CD4-positive, alpha-beta memory T cell (primary cell): ENCODE measurements at regions not wholly inside any gene's neighbourhood (a gene's known extent, or its start where the extent isn't known, plus 50 kb on each side); places are given as distances from the start of the nearest gene placed in this dataset.

ENCODE experiments used
- CTCF ChIA-PET: fragments of 350-600 bp; sonication (Branson Sonifier 250); formaldehyde crosslinking; loops from one replicate; lab custom pipeline; 2021; ENCODE audit warnings: inconsistent platforms; ENCODE audit not compliant: partially characterized antibody; lab: Charles Lee
- POLR2A ChIA-PET: fragments of 350-600 bp; sonication (Branson Sonifier 250); formaldehyde crosslinking; loops from one replicate; lab custom pipeline; 2021; ENCODE audit not compliant: partially characterized antibody; lab: Charles Lee
- DNase-seq, 5 donors: peaks; one replicate each; pipeline versions ENCODE4 v3.0.0 to v3.0.0-alpha.2; 2020 to 2022; ENCODE audit warnings: mixed read lengths in 1 of 5
- H3K27ac ChIP-seq: one replicate; pipeline ENCODE4 v1.7.0; 2013; ENCODE audit warnings: low read depth, low read length
- H3K27me3 ChIP-seq: 2 replicates; pipeline ENCODE4 v1.7.0; 2013; ENCODE audit warnings: mild to moderate bottlenecking, low read length, moderate library complexity; ENCODE audit not compliant: insufficient read depth
- H3K36me3 ChIP-seq: 2 replicates; pipeline ENCODE4 v1.7.0; 2013; ENCODE audit warnings: mild to moderate bottlenecking, low read length, moderate library complexity; ENCODE audit not compliant: insufficient read depth
- H3K4me1 ChIP-seq: 2 replicates; pipeline ENCODE4 v1.7.0; 2013; ENCODE audit warnings: mild to moderate bottlenecking, low read length, moderate library complexity; ENCODE audit not compliant: insufficient read depth
- H3K4me3 ChIP-seq, 2 donors: one replicate each; pipeline ENCODE4 v1.7.0; 2013; ENCODE audit warnings: low read length in 2 of 2, mild to moderate bottlenecking in 1 of 2
- H3K9me3 ChIP-seq, 2 donors: one replicate each; pipeline ENCODE4 v1.7.0; 2013; ENCODE audit warnings: low read length in 2 of 2, control low read depth in 1 of 2; ENCODE audit not compliant: control insufficient read depth in 1 of 2
- H3K27ac Mint-ChIP-seq, 7 donors: one replicate each; pipeline ENCODE4 v1.8.0; 2020 to 2021; ENCODE audit warnings: mixed read lengths in 7 of 7, mild to moderate bottlenecking in 6 of 7, inconsistent platforms in 3 of 7, moderate library complexity in 3 of 7
- H3K27me3 Mint-ChIP-seq, 2 donors: one replicate each; pipeline ENCODE4 v1.8.0; 2020 to 2021; ENCODE audit warnings: mixed read lengths in 2 of 2
- H3K36me3 Mint-ChIP-seq, 2 donors: one replicate each; pipeline ENCODE4 v1.8.0; 2020 to 2021; ENCODE audit warnings: mixed read lengths in 2 of 2, inconsistent platforms in 1 of 2, mild to moderate bottlenecking in 1 of 2
- H3K4me1 Mint-ChIP-seq, 4 donors: one replicate each; pipeline ENCODE4 v1.8.0; 2020 to 2021; ENCODE audit warnings: mixed read lengths in 4 of 4, mild to moderate bottlenecking in 1 of 4
- H3K4me3 Mint-ChIP-seq, 8 donors: one replicate each; pipeline ENCODE4 v1.8.0; 2020 to 2021; ENCODE audit warnings: mixed read lengths in 8 of 8, mild to moderate bottlenecking in 7 of 8, moderate library complexity in 6 of 8, inconsistent platforms in 3 of 8
- H3K9me3 Mint-ChIP-seq, 8 donors: one replicate each; pipeline ENCODE4 v1.8.0; 2020 to 2021; ENCODE audit warnings: mixed read lengths in 8 of 8, mild to moderate bottlenecking in 5 of 8, inconsistent platforms in 3 of 8, moderate library complexity in 1 of 8
- intact Hi-C: fragments of 100-400 bp; cut with micrococcal nuclease; formaldehyde crosslinking; loops from one replicate; pipeline ENCODE4 v1.15.1; 2023

DNA sequence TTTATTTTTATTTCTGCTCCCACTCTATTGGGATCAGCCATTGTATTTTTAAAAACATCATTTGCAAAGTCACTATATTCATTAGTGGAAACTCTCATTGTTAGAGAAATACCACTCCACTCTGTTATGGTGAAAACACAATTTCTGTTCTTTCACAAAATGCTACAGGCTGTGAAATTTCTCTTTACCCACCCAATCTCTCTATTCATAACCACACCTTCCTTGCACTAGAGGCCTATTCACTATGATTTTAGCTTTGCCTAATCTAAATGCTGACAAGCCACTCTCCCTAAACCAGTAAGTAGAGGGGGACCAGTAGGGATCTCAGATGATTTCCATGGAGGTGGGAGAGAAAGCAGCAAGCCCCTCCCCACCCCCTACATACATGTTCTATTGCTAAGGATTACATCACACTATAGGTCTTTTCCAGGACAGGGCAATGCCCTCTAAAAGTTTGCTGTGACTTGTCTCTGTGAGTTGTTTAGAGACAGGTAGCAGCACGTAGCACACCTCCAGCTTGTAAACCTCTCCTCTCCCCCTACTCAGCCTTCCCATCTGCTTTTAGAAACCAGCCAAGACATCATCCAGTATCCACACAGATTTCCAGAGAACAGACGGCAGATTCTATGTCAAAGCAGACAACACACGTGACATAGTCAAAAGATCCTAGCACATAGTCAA is 58.3 kb upstream of the PPP1R3C start:
- CTCF ChIA-PET = interaction anchor here (1.3 kb wide), 1 partner anchor 392 kb away, joined by 4 read pairs; no protein-coding TSS in a partner anchor
- no peak overlapping the region for H3K4me3 ChIP-seq
- POLR2A ChIA-PET = no interaction called here
- H3K27ac ChIP-seq = no peak overlapping the region
- Mint-ChIP-seq H3K4me1 (peaks cover 0 to 1% (median 0%) of the 10 kb centered on the region in 4 donors), H3K27ac (no peak overlapping the region), H3K4me3 (no peak overlapping the region), H3K9me3 (no peaks in the 10 kb centered on the region), H3K27me3 (peaks cover 0 to 4% of the 10 kb centered on the region in 2 donors), H3K36me3 (no peaks in the 10 kb centered on the region)
- H3K36me3 ChIP-seq = no peaks in the 10 kb centered on the region
- intact Hi-C loops = no loop called here
- H3K4me1 ChIP-seq = no peaks in the 10 kb centered on the region
- H3K9me3 ChIP-seq = no peaks in the 10 kb centered on the region
- no peaks in the 10 kb centered on the region for H3K27me3 ChIP-seq
- DNase-seq = no peak

DNA sequence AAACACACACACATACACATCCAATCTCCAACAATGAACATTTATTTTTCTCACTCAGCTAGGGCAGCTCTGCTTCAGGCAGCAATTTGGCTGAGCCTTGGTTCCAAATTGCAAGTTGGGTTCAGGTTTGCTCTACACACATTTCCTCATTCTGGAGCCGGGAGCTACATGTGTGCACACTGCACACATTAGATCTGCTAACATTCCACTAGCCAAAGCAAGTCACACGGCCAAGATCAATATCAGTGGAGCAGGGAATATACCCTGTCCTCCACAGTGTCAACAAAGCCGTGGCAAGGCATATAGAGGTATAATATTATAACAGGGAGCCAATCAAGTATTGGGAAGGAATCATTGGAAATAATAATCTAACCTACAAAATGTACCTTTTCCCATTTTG is 57.5 kb upstream of the PPP1R3C start:
- H3K27me3 Mint-ChIP-seq = peaks cover 0 to 2% of the 10 kb centered on the region in 2 donors
- intact Hi-C loops = no loop called here
- POLR2A ChIA-PET = no interaction called here

DNA sequence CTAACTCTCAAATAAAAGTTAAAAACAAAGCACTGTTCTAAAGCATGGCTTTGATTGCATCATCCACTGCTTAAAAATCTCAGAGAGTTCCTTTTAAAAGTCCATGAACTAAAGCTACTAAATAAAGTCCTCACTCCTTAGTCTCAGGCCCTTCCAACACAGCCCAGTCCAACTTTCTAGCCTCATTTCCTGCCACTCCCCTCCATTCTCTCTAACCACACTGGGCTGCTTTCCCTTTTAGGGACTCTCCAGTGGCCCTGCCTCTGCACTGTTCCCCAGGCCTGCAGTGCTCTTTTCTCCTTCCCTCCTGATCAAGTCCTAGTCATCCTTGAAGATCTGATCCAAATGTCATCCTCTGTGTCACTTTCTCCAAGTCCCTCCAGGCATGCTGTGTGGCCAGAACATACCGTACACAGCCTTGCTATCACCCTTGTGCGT is 56.9 kb upstream of the PPP1R3C start:
- Mint-ChIP-seq H3K4me3 (no peak overlapping the region), H3K4me1 (peaks cover 0 to 1% (median 0%) of the 10 kb centered on the region in 4 donors), H3K27ac (no peak overlapping the region), H3K9me3 (peaks cover 0 to 2% (median 0%) of the 10 kb centered on the region in 8 donors), H3K36me3 (no peaks in the 10 kb centered on the region), H3K27me3 (peaks cover 0 to 2% of the 10 kb centered on the region in 2 donors)
- Histone ChIP-seq H3K36me3 (no peaks in the 10 kb centered on the region), H3K4me3 (no peak overlapping the region), H3K9me3 (no peaks in the 10 kb centered on the region), H3K27me3 (no peaks in the 10 kb centered on the region), H3K27ac (no peak overlapping the region), H3K4me1 (no peaks in the 10 kb centered on the region)
- intact Hi-C loops = no loop called here
- DNase-seq = no peak
- ChIA-PET CTCF (interaction anchor here (0.6 kb wide), 1 partner anchor 70 kb away, joined by 3 read pairs; no protein-coding TSS in a partner anchor), POLR2A (no interaction called here)

More for the DNA sequence above, 57.5 kb upstream of the PPP1R3C start:
- Histone ChIP-seq H3K4me3 (no peak overlapping the region), H3K27ac (no peak overlapping the region), H3K4me1 (no peaks in the 10 kb centered on the region), H3K36me3 (no peaks in the 10 kb centered on the region), H3K27me3 (no peaks in the 10 kb centered on the region), H3K9me3 (no peaks in the 10 kb centered on the region)
- no peak overlapping the region for H3K4me3 Mint-ChIP-seq
- H3K36me3 Mint-ChIP-seq = no peaks in the 10 kb centered on the region
- no peak for DNase-seq
- no peaks in the 10 kb centered on the region for H3K9me3 Mint-ChIP-seq
- H3K4me1 Mint-ChIP-seq = peaks cover 0 to 1% (median 0%) of the 10 kb centered on the region in 4 donors
- CTCF ChIA-PET = no interaction called here
- no peak overlapping the region for H3K27ac Mint-ChIP-seq

DNA sequence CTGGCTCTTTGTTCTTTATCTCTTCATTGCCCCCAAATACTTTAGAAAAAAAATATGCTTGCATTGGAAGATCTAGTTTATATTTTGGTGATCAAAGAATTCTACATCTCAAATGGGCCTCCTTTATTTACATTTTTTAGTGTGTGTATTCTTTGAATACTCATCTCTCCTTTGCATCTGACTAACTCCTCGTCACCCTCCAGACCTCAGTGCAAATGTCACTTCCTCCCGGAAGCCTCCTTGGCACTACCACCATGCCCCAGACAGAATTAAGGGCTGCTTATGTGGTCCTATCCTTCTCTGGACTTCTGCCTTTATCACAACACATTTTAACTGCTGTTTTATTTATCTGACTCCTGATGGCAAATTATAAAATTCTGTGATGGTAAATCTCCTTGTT is 52.0 kb upstream of the PPP1R3C start:
- Mint-ChIP-seq H3K9me3 (peaks cover 0 to 2% (median 0%) of the 10 kb centered on the region in 8 donors), H3K36me3 (no peaks in the 10 kb centered on the region), H3K27ac (no peak overlapping the region), H3K4me1 (peaks cover 0 to under 1% (median 0%) of the 10 kb centered on the region in 4 donors), H3K27me3 (no peaks in the 10 kb centered on the region), H3K4me3 (no peak overlapping the region)
- DNase-seq = no peak
- no peaks in the 10 kb centered on the region for H3K9me3 ChIP-seq
- no peaks in the 10 kb centered on the region for H3K27me3 ChIP-seq
- CTCF ChIA-PET = no interaction called here
- intact Hi-C loops = no loop called here
- no peak overlapping the region for H3K27ac ChIP-seq
- H3K4me1 ChIP-seq = no peaks in the 10 kb centered on the region
- H3K4me3 ChIP-seq = no peak overlapping the region
- POLR2A ChIA-PET = no interaction called here
- H3K36me3 ChIP-seq = no peaks in the 10 kb centered on the region

DNA sequence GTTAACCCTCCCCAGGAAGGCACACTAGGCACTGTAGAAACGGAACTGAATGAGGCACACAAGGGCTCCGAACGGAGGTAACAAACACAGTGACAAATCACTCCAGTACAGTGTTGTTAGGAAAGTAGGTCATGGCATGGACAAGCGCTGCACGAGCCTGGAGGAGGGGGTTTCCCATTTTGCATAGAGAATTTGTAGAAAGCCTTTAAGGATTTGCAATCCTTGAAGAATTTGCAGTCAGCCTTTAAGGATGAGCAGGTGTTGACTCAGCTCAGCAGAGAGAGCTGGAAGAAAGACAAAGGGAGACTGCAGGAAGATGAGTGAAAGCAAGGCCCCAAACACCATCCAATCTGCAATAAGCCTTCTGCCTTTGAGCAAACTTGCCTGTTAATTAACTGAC is 51.1 kb upstream of the PPP1R3C start:
- Histone ChIP-seq H3K27me3 (no peaks in the 10 kb centered on the region), H3K9me3 (no peaks in the 10 kb centered on the region), H3K27ac (no peak overlapping the region), H3K4me1 (no peaks in the 10 kb centered on the region), H3K36me3 (no peaks in the 10 kb centered on the region), H3K4me3 (no peak overlapping the region)
- DNase-seq = no peak
- no peak overlapping the region for H3K27ac Mint-ChIP-seq
- no peak overlapping the region for H3K4me3 Mint-ChIP-seq
- POLR2A ChIA-PET = no interaction called here
- H3K9me3 Mint-ChIP-seq = peaks cover 0 to 2% (median 0%) of the 10 kb centered on the region in 8 donors
- H3K36me3 Mint-ChIP-seq = no peaks in the 10 kb centered on the region
- H3K4me1 Mint-ChIP-seq = no peaks in the 10 kb centered on the region
- intact Hi-C loops = no loop called here
- H3K27me3 Mint-ChIP-seq = no peaks in the 10 kb centered on the region
- CTCF ChIA-PET = no interaction called here

DNA sequence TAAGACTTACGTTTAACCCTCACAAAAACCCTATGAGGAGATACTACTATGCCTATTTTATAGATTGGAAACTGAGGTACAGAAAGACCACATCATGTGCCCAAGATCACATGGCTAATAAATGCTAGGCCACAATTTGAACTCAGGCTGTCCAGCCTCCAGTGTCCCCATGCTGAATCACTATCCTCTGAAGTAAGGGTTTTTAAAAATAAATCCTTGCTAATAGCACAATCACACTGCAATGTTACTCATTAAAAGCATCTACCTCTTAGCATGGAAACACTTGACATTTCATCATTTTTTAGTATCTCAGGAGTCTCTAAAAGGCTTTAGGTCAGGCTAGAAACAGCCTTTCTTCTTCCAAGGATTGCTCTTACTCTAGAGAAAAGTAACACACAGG is 50.0 kb upstream of the PPP1R3C start:
- Mint-ChIP-seq H3K36me3 (no peaks in the 10 kb centered on the region), H3K27ac (no peak overlapping the region), H3K4me3 (no peak overlapping the region), H3K9me3 (peaks cover 0 to 2% (median 0%) of the 10 kb centered on the region in 8 donors), H3K27me3 (no peaks in the 10 kb centered on the region), H3K4me1 (no peaks in the 10 kb centered on the region)
- Histone ChIP-seq H3K36me3 (no peaks in the 10 kb centered on the region), H3K27ac (no peak overlapping the region), H3K4me3 (no peak overlapping the region), H3K27me3 (no peaks in the 10 kb centered on the region), H3K4me1 (no peaks in the 10 kb centered on the region), H3K9me3 (no peaks in the 10 kb centered on the region)
- DNase-seq = no peak
- ChIA-PET POLR2A (no interaction called here), CTCF (no interaction called here)
- intact Hi-C loops = no loop called here
